HCEC 1CT (cell line): ENCODE measurements at regions not wholly inside any gene's neighbourhood (a gene's known extent, or its start where the extent isn't known, plus 50 kb on each side); places are given as distances from the start of the nearest gene placed in this dataset.

Experiments
- DNase-seq: peaks from one replicate; pipeline ENCODE4 v3.0.0-alpha.2; 2017

DNA sequence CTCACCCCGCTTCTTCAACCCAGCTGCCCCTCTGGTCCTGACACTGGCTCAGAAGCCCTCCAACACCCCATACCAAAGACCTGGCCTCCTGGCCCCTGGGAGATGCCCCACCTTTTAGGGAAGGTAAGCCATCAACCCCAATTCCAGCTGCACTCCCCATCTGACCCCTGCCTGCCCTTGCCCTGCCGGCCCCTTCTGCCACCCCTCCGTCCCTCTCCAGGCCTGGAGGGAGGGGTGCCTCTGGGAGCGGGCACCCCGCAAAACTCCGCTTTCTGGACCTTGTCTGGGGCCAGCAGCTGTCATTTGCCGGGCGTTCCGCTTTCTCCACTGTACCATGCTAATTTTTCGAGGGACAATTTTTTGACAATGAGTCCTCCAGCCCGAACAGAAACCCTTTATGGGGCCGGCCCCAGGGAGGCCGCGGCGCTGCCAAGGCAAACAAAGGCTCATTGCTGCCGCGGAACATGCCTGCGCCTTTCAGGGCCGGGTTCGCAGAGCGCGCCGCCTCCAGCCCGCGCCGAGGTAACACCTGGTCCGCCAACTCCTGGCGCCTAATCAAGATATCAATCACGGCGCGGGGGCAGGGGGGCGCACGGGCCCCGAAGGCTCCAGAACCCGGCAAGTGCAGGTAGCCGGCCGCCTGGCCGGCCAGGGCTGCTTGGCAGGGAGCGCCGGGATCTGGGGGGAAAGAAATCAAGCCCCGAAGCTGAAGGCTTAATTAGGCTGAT is 96.0 kb downstream of the INHBB start:
- no peak for DNase-seq

DNA sequence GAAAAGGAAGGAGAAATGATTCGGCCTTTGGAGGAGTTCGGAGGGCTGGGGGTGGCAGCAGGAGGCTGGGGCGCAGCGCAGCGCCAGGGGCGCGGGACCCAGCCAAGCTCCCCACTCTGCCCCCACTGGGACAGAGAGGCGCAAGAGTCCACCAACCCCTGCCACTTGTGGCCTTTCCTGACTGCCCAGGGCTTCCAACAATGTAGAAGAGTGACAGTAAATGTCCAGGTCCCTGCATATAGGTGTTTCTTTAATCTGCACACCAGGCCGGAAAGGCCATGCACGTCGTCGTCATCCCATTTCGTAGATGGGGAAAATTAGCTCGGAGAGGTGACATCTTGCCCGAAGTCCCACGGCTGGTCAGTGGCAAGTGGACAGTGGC is 96.6 kb downstream of the INHBB start:
- DNase-seq = no peak

DNA sequence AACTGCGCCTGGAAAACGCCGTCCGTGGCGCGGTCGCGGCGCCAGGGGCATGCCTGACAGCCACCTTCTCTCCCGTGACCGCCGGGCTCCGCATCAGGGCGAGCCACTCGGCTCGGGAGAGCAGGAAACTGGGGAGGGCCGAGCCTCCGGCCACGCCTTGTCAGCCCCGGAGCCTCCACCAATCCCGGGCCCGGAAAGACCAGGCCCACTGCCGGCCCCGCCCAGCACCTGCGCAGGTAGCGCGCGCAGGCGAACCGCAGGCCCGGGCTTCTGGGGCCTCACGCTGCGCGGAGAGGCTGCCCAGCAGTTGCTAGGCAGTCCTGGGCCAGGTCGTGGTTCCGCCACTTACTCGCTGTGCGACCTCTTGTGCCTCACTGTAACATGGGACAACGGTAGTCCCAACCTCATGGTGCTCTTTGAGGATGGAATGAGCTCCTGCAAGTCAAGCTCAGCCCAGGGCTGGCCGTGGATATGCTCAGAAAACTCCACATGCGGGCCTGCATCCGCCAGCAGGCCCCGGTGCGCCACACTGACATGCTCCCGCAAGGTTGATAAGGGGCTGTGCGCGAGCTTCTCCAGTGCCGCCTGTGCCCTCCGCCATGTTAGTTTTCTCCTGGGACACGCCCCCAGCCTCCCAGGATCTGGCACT is 97.1 kb downstream of the INHBB start:
- no peak for DNase-seq

GRCh38 chr2:120443946-120444345 is 98.0 kb downstream of the INHBB start:
- DNase-seq = no peak

DNA sequence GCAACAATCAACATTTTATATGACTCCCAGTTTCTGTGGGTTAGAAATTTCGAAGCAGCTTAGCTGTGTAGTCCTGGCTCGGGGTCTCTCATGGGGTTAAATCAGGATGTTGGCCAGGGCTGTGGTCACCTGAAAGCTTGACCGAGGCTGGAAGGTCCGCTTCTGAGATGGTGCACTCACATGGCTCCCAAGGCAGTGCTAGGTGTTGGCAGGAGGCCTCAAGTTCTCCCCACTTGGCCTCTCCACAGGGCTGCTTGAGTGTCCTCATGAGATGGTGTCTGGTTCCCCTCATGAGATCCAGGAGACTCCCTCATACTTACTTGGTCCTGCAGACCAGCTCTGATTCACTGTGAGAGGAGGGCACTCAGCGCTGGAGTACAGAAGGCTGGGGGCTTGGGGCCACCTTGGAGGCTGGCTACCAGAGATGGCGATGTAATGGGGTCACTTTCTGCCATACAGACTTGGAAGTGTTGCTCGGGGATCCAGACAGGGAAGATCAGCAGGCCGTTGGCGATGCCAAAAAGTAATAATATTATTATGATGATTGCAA is 98.8 kb downstream of the INHBB start:
- no peak for DNase-seq

- DNase-seq = no peak
Observed at GRCh38 chr2:120445449-120446143, 99.7 kb downstream of the INHBB start.

DNA sequence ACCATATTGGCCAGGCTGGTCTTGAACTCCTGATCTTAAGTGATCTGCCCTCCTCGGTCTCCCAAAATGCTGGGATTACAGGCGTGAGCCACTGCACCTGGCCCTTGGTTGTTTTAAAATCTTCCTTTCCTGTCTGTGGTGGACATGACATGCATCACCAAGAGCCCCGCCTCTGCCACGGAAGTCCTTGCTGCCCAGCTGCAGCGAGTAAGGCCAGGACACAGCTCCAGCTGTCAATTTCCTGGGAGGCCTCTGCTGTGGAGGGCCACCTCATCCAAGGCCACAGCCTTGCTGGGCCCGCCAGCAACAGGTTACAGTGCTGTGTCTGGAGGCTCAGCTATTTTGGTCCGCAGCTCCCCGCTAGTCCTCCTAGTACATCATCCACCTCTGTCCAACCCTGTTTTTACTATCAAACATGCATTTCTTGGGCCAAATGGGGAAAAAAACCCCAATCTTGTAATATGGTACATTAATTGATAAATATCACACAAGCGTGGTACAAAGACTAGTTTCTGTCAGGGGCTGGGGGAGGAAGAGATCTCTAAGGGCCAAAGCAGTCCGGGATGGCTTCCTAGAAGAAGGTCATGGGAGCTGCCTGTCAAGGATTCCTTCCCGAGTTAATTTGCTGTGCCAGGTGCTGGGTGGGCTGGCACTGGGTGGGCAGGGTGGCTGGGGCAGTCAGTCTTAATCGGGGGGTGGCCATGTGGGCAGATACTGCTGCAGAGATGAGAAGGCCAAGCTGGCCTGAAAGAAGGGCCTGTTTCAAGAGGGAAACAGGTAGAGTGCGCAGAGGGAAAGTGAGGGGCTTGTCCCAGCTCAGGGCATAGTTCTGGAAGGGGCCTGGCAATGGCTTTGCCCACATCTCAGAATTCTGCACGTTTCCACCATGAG is 100.5 kb downstream of the INHBB start:
- DNase-seq = no peak

GRCh38 chr2:120447127-120447785 is 101.3 kb downstream of the INHBB start:
- no peak for DNase-seq

GRCh38 chr2:120448436-120448835 is 102.5 kb downstream of the INHBB start:
- no peak for DNase-seq

- DNase-seq = no peak
Observed at GRCh38 chr2:120448961-120449810, 103.2 kb downstream of the INHBB start.

GRCh38 chr2:120450196-120450820 is 104.4 kb downstream of the INHBB start:
- DNase-seq = no peak

DNA sequence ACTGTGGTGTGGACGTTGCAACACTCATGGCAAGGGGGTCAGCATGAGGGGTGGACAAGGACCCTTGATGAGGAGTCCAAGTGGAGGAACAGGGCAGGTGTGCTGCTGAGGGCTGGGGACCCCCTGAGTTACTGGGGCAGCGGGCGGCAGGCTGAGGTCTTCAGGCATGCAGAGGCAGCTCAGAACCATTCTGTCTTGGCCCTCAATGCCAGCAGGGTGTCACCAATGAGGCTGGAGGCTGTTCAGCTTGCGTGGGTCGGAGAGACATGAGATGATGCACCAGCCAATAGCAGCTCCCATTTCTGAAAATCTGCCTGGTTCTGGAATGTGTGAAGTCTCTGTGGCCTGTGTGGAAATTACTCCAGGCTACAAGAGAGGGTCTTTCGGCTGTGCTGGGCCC is 105.4 kb downstream of the INHBB start:
- DNase-seq = no peak

DNA sequence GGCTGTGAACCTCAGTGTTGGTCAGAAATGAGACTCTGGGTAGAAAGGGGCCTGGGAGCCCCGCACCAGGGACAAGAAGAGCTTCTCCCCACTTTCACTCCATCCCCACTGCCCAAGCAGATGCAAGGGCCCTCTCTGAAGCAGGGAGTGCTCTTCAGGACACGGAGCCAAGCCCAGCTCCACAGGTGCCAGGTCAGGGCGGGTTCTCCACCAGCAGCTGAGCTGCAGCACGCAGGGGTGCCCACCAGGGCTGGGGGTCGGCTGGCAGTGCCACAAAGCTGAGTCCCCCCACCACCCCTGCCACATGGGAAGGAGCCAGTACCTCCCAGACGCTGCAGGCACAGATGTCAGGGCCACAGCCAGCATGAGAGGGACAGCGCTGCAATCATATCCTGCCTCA is 106.2 kb downstream of the INHBB start:
- DNase-seq = no peak

GRCh38 chr2:120452945-120453634 is 107.2 kb downstream of the INHBB start:
- DNase-seq = no peak

GRCh38 chr2:120453635-120453998 is 107.7 kb downstream of the INHBB start:
- peak; percentile 46 for DNase-seq

GRCh38 chr2:120454654-120455385 is 108.9 kb downstream of the INHBB start:
- DNase-seq = no peak

- DNase-seq = peak; percentile 32
Observed at GRCh38 chr2:120455390-120455789, 109.5 kb downstream of the INHBB start.

- no peak for DNase-seq
Observed at GRCh38 chr2:120456867-120457266, 110.9 kb downstream of the INHBB start.

GRCh38 chr2:120460511-120460910 is 114.6 kb downstream of the INHBB start:
- DNase-seq = no peak
